H1 (cell line): ENCODE measurements at regions not wholly inside any gene's neighbourhood (a gene's known extent, or its start where the extent isn't known, plus 50 kb on each side); places are given as distances from the start of the nearest gene placed in this dataset.

Experiments used
- CTCF ChIA-PET: fragments of 300-600 bp; sonication (Branson Sonifier 250); formaldehyde crosslinking; loops from one replicate; lab custom pipeline; 2021; ENCODE audit not compliant: partially characterized antibody; lab: Charles Lee
- POLR2A ChIA-PET: fragments of 300-600 bp; sonication (Branson Sonifier 250); formaldehyde crosslinking; loops from one replicate; lab custom pipeline; 2021; ENCODE audit warnings: inconsistent platforms; ENCODE audit not compliant: partially characterized antibody; lab: Charles Lee
- DNase-seq, 2 experiments: peaks; one replicate each; pipeline versions ENCODE4 v3.0.0 to v3.0.0-alpha.2; 2010 to 2022; ENCODE audit warnings: low spot score in 2 of 2, low read depth in 1 of 2, mixed read lengths in 1 of 2
- FAIRE-seq: peaks from 2 replicates; lab custom pipeline; 2011; peaks lifted over from hg19 to GRCh38; lab: Jason Lieb, UNC
- H2AFZ ChIP-seq: 2 replicates; pipeline ENCODE4 v1.8.1; 2012; ENCODE audit warnings: low read length, inconsistent platforms
- H2AK5ac ChIP-seq: 2 replicates; pipeline ENCODE4 v1.6.1; 2013; ENCODE audit warnings: low read depth, low read length
- H2BK120ac ChIP-seq: replicated peaks from 2 replicates; pipeline ENCODE3; 2013; ENCODE audit warnings: low read depth, low read length, inconsistent platforms
- H2BK12ac ChIP-seq: 2 replicates; pipeline ENCODE4 v1.6.1; 2013; ENCODE audit warnings: low read depth, low read length
- H2BK15ac ChIP-seq: 2 replicates; pipeline ENCODE4 v1.6.1; 2013; ENCODE audit warnings: low read length
- H2BK20ac ChIP-seq: 2 replicates; pipeline ENCODE4 v1.6.1; 2013; ENCODE audit warnings: low read length
- H2BK5ac ChIP-seq: 2 replicates; pipeline ENCODE4 v1.6.1; 2013; ENCODE audit warnings: low read depth, low read length
- H3K14ac ChIP-seq: 2 replicates; pipeline ENCODE4 v1.6.1; 2013; ENCODE audit warnings: inconsistent platforms; ENCODE audit not compliant: insufficient read length
- H3K18ac ChIP-seq: 2 replicates; pipeline ENCODE4 v1.6.1; 2013; ENCODE audit warnings: low read length; ENCODE audit errors: extremely low read depth
- H3K23ac ChIP-seq: 2 replicates; pipeline ENCODE4 v1.6.1; 2013; ENCODE audit warnings: inconsistent platforms; ENCODE audit not compliant: insufficient read length
- H3K23me2 ChIP-seq: 2 replicates; pipeline ENCODE4 v1.6.1; 2013; ENCODE audit warnings: low read depth, low read length
- H3K27ac ChIP-seq: 2 replicates; pipeline ENCODE4 v1.6.1; 2011; ENCODE audit warnings: low read depth, low read length, inconsistent platforms
- H3K27me3 ChIP-seq, 4 experiments: replicated peaks in 1 of 4; 1 replicate in 1 of 4; 2 replicates in 3 of 4; pipeline versions ENCODE4 v1.6.1 to v1.8.1; 2011 to 2013; ENCODE audit warnings: low read length in 3 of 4, mild to moderate bottlenecking in 3 of 4, inconsistent platforms in 2 of 4, mixed read lengths in 2 of 4, moderate library complexity in 1 of 4; ENCODE audit not compliant: control insufficient read depth in 3 of 4, insufficient read depth in 3 of 4; ENCODE audit errors: extremely low read depth in 1 of 4
- H3K36me3 ChIP-seq, 4 experiments: 2 replicates each; pipeline versions ENCODE4 v1.6.1 to v1.8.1; 2011 to 2013; ENCODE audit warnings: mild to moderate bottlenecking in 4 of 4, low read length in 3 of 4, moderate library complexity in 2 of 4, control low read depth in 1 of 4, inconsistent platforms in 1 of 4; ENCODE audit not compliant: insufficient read depth in 4 of 4, control insufficient read depth in 2 of 4
- H3K4ac ChIP-seq: replicated peaks from 2 replicates; pipeline ENCODE3; 2013; ENCODE audit warnings: low read length, low read depth, mixed read lengths, inconsistent platforms; ENCODE audit not compliant: insufficient read length
- H3K4me1 ChIP-seq, 4 experiments: replicated peaks in 1 of 4; 1 replicate in 1 of 4; 2 replicates in 3 of 4; pipeline versions ENCODE4 v1.6.1 to v1.8.1; 2011 to 2013; ENCODE audit warnings: low read length in 3 of 4, inconsistent platforms in 2 of 4, mixed read lengths in 1 of 4; ENCODE audit not compliant: insufficient read depth in 4 of 4, control insufficient read depth in 3 of 4
- H3K4me2 ChIP-seq, 2 experiments: 2 replicates each; pipeline versions ENCODE4 v1.6.1 to v1.8.1; 2011 to 2013; ENCODE audit warnings: low read depth in 2 of 2, low read length in 2 of 2, control low read depth in 1 of 2, inconsistent platforms in 1 of 2, mild to moderate bottlenecking in 1 of 2; ENCODE audit not compliant: insufficient read depth in 1 of 2
- H3K4me3 ChIP-seq, 4 experiments: fragments of 200-600, 300-600 bp in 1 of 4; sonication (generic), shearing (Covaris generic), sonication (Bioruptor Twin) in 1 of 4; 2 replicates each; pipeline versions ENCODE4 v1.5.1 to v1.8.1; 2011 to 2016; ENCODE audit warnings: low read length in 4 of 4, low read depth in 3 of 4, control low read depth in 2 of 4, inconsistent platforms in 2 of 4, mild to moderate bottlenecking in 2 of 4, mixed read lengths in 1 of 4, moderate library complexity in 1 of 4; ENCODE audit not compliant: insufficient read depth in 2 of 4; ENCODE audit errors: extremely low read depth in 1 of 4
- H3K56ac ChIP-seq: replicated peaks from 2 replicates; pipeline ENCODE3; 2013; ENCODE audit warnings: low read depth, mild to moderate bottlenecking, mixed read lengths, low read length, inconsistent platforms; ENCODE audit not compliant: insufficient read length
- H3K79me1 ChIP-seq: 2 replicates; pipeline ENCODE4 v1.6.1; 2013; ENCODE audit warnings: low read depth, low read length, control low read depth
- H3K79me2 ChIP-seq, 2 experiments: 2 replicates each; pipeline versions ENCODE4 v1.6.1 to v1.8.1; 2012 to 2013; ENCODE audit warnings: low read length in 2 of 2, mild to moderate bottlenecking in 2 of 2, inconsistent platforms in 1 of 2; ENCODE audit not compliant: insufficient read depth in 2 of 2, control insufficient read depth in 1 of 2
- H3K9ac ChIP-seq, 4 experiments: replicated peaks in 1 of 4; 1 replicate in 1 of 4; 2 replicates in 3 of 4; pipeline versions ENCODE4 v1.6.1 to v1.8.1; 2011 to 2013; ENCODE audit warnings: low read depth in 3 of 4, low read length in 3 of 4, control low read depth in 2 of 4, mild to moderate bottlenecking in 2 of 4, moderate library complexity in 2 of 4, inconsistent platforms in 1 of 4; ENCODE audit errors: extremely low read depth in 1 of 4
- H3K9me3 ChIP-seq, 2 experiments: 2 replicates each; pipeline versions ENCODE4 v1.6.1 to v1.8.1; 2012 to 2013; ENCODE audit warnings: mild to moderate bottlenecking in 2 of 2, moderate library complexity in 2 of 2, control low read depth in 1 of 2, inconsistent platforms in 1 of 2, low read depth in 1 of 2, low read length in 1 of 2, mixed read lengths in 1 of 2; ENCODE audit not compliant: insufficient read depth in 2 of 2
- H4K20me1 ChIP-seq, 2 experiments: replicated peaks in 1 of 2; 2 replicates each; pipeline versions ENCODE3 to v1.8.1; 2011 to 2013; ENCODE audit warnings: inconsistent platforms in 2 of 2, low read length in 2 of 2, mild to moderate bottlenecking in 1 of 2; ENCODE audit not compliant: insufficient read depth in 2 of 2, control insufficient read depth in 1 of 2
- H4K5ac ChIP-seq: 2 replicates; pipeline ENCODE4 v1.6.1; 2013; ENCODE audit warnings: low read length, low read depth, mixed read lengths, inconsistent platforms; ENCODE audit not compliant: insufficient read length
- H4K8ac ChIP-seq: 2 replicates; pipeline ENCODE4 v1.8.0; 2013; ENCODE audit warnings: mild to moderate bottlenecking, moderate library complexity, low read length, inconsistent platforms; ENCODE audit not compliant: insufficient read depth; ENCODE audit errors: extremely low read depth
- H4K91ac ChIP-seq: replicated peaks from 2 replicates; pipeline ENCODE3; 2013; ENCODE audit warnings: low read length, mixed read lengths, inconsistent platforms; ENCODE audit not compliant: insufficient read length
- ASH2L ChIP-seq: fragments of 200-600, 300-600 bp; sonication (generic); IDR thresholded peaks from one replicate; pipeline ENCODE4 v1.7.1; 2017; ENCODE audit warnings: low read length
- CBX8 ChIP-seq: fragments of 300-800, 300-1000 bp; sonication (generic); IDR thresholded peaks from 2 replicates; pipeline ENCODE4 v1.7.1; 2016; ENCODE audit warnings: low read depth, low read length, borderline replicate concordance
- WGBS, 2 experiments: shearing (Covaris generic) in 1 of 2; methylation state at CpG; one replicate each; pipeline versions ENCODE4 v1.1.6 to v1.1.7; 2013 to 2015; ENCODE audit warnings: low lambda C conversion rate in 2 of 2, mixed read lengths in 2 of 2, inconsistent platforms in 1 of 2, low coverage in 1 of 2, missing lambda C conversion rate in 1 of 2; ENCODE audit not compliant: insufficient replicate concordance in 2 of 2, insufficient coverage in 1 of 2, insufficient read length in 1 of 2; ENCODE audit errors: extremely low coverage in 1 of 2, missing lambda C conversion rate in 1 of 2; 5-methylcytosine and 5-hydroxymethylcytosine counted together

DNA sequence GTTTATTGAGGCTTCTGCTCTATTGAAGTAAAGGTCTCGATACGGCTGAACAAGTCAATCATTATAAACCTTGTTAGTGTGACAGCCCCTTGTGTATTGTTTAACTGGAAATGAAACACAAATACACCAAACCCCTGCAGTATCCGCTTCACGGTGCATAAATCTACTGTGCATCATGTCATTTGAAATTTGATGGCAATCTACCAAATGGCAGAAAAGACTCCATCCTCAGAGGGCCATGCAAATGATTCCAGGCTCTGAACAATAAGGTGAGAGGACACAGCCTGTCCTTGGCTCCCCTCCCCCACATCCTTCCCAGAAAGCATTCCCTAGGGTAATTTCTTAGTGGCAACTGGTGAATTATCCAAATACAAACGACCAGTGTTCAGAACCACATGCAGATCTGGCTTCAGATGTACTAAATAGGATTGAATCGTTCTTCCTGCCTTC, 80.6 kb downstream of the ADCYAP1 start:
- 0 out of 2 replicates have a peak overlapping the region, but pooled peaks have one; percentile 60 for H2AFZ ChIP-seq
- H4K91ac ChIP-seq = no peak overlapping the region
- DNase-seq (no peak), FAIRE-seq (peak; percentile 78)
- no peak overlapping the region for H4K5ac ChIP-seq
- H3K4me3 ChIP-seq = peak overlapping the region in 1 of 4 experiments; percentile 36; a peak in 1 of 8 replicates
- H2BK12ac ChIP-seq = peak overlapping the region; percentile 53; the same call in 1 of the 2 replicates
- ChIA-PET POLR2A (no interaction called here), CTCF (no interaction called here)
- H3K56ac ChIP-seq = no peak overlapping the region
- H3K9me3 ChIP-seq = no peaks in the 10 kb centered on the region
- 69% methylated on average over 6 of the region's 6 CpGs; no CpG with 5 or more reads in 1 of the 2 experiments for WGBS, 2 experiments
- no peak overlapping the region for H2BK120ac ChIP-seq
- no peak overlapping the region for H3K4ac ChIP-seq
- peak overlapping the region; percentile 38; the same call in 1 of the 2 replicates for H2BK5ac ChIP-seq
- H3K27me3 ChIP-seq = no peaks in the 10 kb centered on the region
- H3K36me3 ChIP-seq = no peaks in the 10 kb centered on the region
- no peak overlapping the region for H2BK20ac ChIP-seq
- H2AK5ac ChIP-seq = no peak overlapping the region
- no peaks in the 10 kb centered on the region for H4K20me1 ChIP-seq
- H3K4me1 ChIP-seq = peaks cover 4 to 20% (median 7%) of the 10 kb centered on the region in 4 experiments
- peaks cover 7 to 26% of the 10 kb centered on the region in 2 experiments; a peak in 2 of 4 replicates for H3K79me2 ChIP-seq
- peak overlapping the region; percentile 65 to 67 for H3K4me2 ChIP-seq
- H3K27ac ChIP-seq = no peak overlapping the region
- H3K9ac ChIP-seq = no peak overlapping the region
- H3K18ac ChIP-seq = peak overlapping the region; percentile 34; the same call in 1 of the 2 replicates
- H3K23me2 ChIP-seq = no peaks in the 10 kb centered on the region
- H3K23ac ChIP-seq = no peak overlapping the region
- H4K8ac ChIP-seq = no peak overlapping the region
- peaks cover 7% of the 10 kb centered on the region; the same call in 1 of the 2 replicates for H3K79me1 ChIP-seq
- no peak overlapping the region for H2BK15ac ChIP-seq
- no peak overlapping the region for H3K14ac ChIP-seq
- TF ChIP-seq ASH2L (peak; percentile 35), CBX8 (no peak)
